ENCODE measurements at regions not wholly inside any gene's neighbourhood (a gene's known extent, or its start where the extent isn't known, plus 50 kb on each side); places are given as distances from the start of the nearest gene placed in this dataset.

GRCh38 chr18:6621437-6621836, 108.1 kb upstream of the ARHGAP28 start (continued):
- TF ChIP-seq REST (IDR thresholded peaks at IDR 0.05; ENCODE audit: low read depth) (no peak), RAD21 (IDR thresholded peaks at IDR 0.05; ENCODE audit: low read depth) (no peak), YY1 (IDR thresholded peaks at IDR 0.05; ENCODE audit: extremely low read depth, insufficient replicate concordance, low read depth, low read length) (no peak), ELF1 (IDR thresholded peaks at IDR 0.05; ENCODE audit: borderline replicate concordance, low read depth) (no peak), SP1 (IDR thresholded peaks at IDR 0.05; ENCODE audit: low read depth) (no peak), TCF7L2 (IDR thresholded peaks at IDR 0.05; ENCODE audit: borderline replicate concordance, extremely low read depth, insufficient read depth, insufficient read length) (no peak), CBX3 (IDR thresholded peaks at IDR 0.05; ENCODE audit: low read depth) (no peak)
- TF ChIP-seq, protein P1, sequence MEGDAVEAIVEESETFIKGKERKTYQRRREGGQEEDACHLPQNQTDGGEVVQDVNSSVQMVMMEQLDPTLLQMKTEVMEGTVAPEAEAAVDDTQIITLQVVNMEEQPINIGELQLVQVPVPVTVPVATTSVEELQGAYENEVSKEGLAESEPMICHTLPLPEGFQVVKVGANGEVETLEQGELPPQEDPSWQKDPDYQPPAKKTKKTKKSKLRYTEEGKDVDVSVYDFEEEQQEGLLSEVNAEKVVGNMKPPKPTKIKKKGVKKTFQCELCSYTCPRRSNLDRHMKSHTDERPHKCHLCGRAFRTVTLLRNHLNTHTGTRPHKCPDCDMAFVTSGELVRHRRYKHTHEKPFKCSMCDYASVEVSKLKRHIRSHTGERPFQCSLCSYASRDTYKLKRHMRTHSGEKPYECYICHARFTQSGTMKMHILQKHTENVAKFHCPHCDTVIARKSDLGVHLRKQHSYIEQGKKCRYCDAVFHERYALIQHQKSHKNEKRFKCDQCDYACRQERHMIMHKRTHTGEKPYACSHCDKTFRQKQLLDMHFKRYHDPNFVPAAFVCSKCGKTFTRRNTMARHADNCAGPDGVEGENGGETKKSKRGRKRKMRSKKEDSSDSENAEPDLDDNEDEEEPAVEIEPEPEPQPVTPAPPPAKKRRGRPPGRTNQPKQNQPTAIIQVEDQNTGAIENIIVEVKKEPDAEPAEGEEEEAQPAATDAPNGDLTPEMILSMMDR (IDR thresholded peaks at IDR 0.05 in 2 of 3, conservative IDR thresholded peaks at IDR 0.05 in 1 of 3; ENCODE audit: borderline replicate concordance in 1 of 3, insufficient read depth in 1 of 3, low read depth in 2 of 3, low read length in 2 of 3): no peak
- TF ChIP-seq, protein P2, sequence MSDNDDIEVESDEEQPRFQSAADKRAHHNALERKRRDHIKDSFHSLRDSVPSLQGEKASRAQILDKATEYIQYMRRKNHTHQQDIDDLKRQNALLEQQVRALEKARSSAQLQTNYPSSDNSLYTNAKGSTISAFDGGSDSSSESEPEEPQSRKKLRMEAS (IDR thresholded peaks at IDR 0.05): no peak
